H1 (cell line): ENCODE measurements at regions not wholly inside any gene's neighbourhood (a gene's known extent, or its start where the extent isn't known, plus 50 kb on each side); places are given as distances from the start of the nearest gene placed in this dataset.

Source experiments
- CEBPB ChIP-seq: IDR thresholded peaks from 2 replicates; pipeline ENCODE4 v1.6.1; 2012; ENCODE audit warnings: low read depth, low read length
- CTCF ChIP-seq, 3 experiments: IDR thresholded peaks; 1 replicate in 2 of 3; 2 replicates in 1 of 3; pipeline versions ENCODE4 v1.5.1 to v1.6.1; 2011; ENCODE audit warnings: low read length in 3 of 3, mild to moderate bottlenecking in 3 of 3, inconsistent platforms in 2 of 3, low read depth in 1 of 3, moderate library complexity in 1 of 3; ENCODE audit not compliant: insufficient read depth in 1 of 3; ENCODE audit errors: control extremely low read depth in 1 of 3
- KDM1A ChIP-seq: fragments of 200-600, 300-600 bp; sonication (generic); IDR thresholded peaks from 2 replicates; pipeline ENCODE4 v1.7.1; 2016; ENCODE audit warnings: mild to moderate bottlenecking, low read length, borderline replicate concordance
- POLR2A ChIP-seq, 2 experiments: IDR thresholded peaks; 1 replicate in 1 of 2; 2 replicates in 1 of 2; pipeline ENCODE4 v1.6.1; 2011; ENCODE audit warnings: low read depth in 2 of 2, low read length in 2 of 2, mild to moderate bottlenecking in 2 of 2; ENCODE audit errors: control extremely low read depth in 1 of 2
- SUZ12 ChIP-seq: fragments of 200-600 bp; sonication (generic); IDR thresholded peaks from 2 replicates; pipeline ENCODE4 v1.6.1; 2012; ENCODE audit warnings: mild to moderate bottlenecking, inconsistent platforms, low read length, moderate library complexity, mixed read lengths
- TAF1 ChIP-seq: IDR thresholded peaks from 2 replicates; pipeline ENCODE4 v1.6.1; 2011; ENCODE audit warnings: mild to moderate bottlenecking, low read depth, low read length
- TAF7 ChIP-seq: optimal IDR thresholded peaks from 2 replicates; pipeline ENCODE3; 2011; ENCODE audit warnings: low read depth, mild to moderate bottlenecking, inconsistent platforms, low read length, moderate library complexity, borderline replicate concordance
- TBP ChIP-seq: IDR thresholded peaks from 2 replicates; pipeline ENCODE4 v1.6.1; 2011; ENCODE audit warnings: low read depth, low read length, improper control_type of control experiment

- TF ChIP-seq POLR2A (IDR thresholded peaks at IDR 0.05; ENCODE audit: control extremely low read depth in 1 of 2, low read depth in 2 of 2, low read length in 2 of 2) (no peak), KDM1A (no peak), CTCF (IDR thresholded peaks at IDR 0.05; ENCODE audit: control extremely low read depth in 1 of 3, insufficient read depth in 1 of 3, low read depth in 1 of 3, low read length in 3 of 3) (no peak), CEBPB (no peak), SUZ12 (no peak), TBP (no peak), TAF7 (no peak), TAF1 (no peak)
These were observed 136.3 kb downstream of the NUP35 start for GRCh38 chr2:183260527-183260926.
